ENCODE measurements at regions not wholly inside any gene's neighbourhood (a gene's known extent, or its start where the extent isn't known, plus 50 kb on each side); places are given as distances from the start of the nearest gene placed in this dataset.

GRCh38 chr5:3818624-3819023 is 223.0 kb downstream of the IRX1 start:
- H3K4me1 ChIP-seq = no peaks in the 10 kb centered on the region
- no peak for DNase-seq
- TF ChIP-seq POLR2A (IDR thresholded peaks at IDR 0.05) = no peak
- TF ChIP-seq CTCF (IDR thresholded peaks at IDR 0.05) = no peak
- 76 to 82% methylated on average over 6 of the region's 6 CpGs for WGBS, 2 donors
- H3K9me3 ChIP-seq = no peaks in the 10 kb centered on the region
- no peaks in the 10 kb centered on the region for H3K36me3 ChIP-seq
- intact Hi-C loops (cut with DNase I) = no loop called here
- H3K27me3 ChIP-seq = no peaks in the 10 kb centered on the region
- H3K4me3 ChIP-seq (replicated peaks in 1 of 3) = no peak overlapping the region
- H3K27ac ChIP-seq = no peak overlapping the region

- no peaks in the 10 kb centered on the region for H3K9me3 ChIP-seq
- DNase-seq = no peak
- H3K36me3 ChIP-seq = no peaks in the 10 kb centered on the region
- H3K4me3 ChIP-seq (replicated peaks in 1 of 3) = no peak overlapping the region
- WGBS, 2 donors = 64 to 68% methylated on average over 12 of the region's 12 CpGs
- H3K4me1 ChIP-seq = no peaks in the 10 kb centered on the region
- intact Hi-C loops (cut with DNase I) = no loop called here
- H3K27me3 ChIP-seq = no peaks in the 10 kb centered on the region
- H3K27ac ChIP-seq = no peak overlapping the region
- TF ChIP-seq CTCF (IDR thresholded peaks at IDR 0.05) = no peak
Observed at GRCh38 chr5:3825531-3826451, 230.2 kb downstream of the IRX1 start.

- intact Hi-C loops (cut with DNase I) = no loop called here
- no peak overlapping the region for H3K27ac ChIP-seq
- DNase-seq = no peak
- H3K36me3 ChIP-seq = no peaks in the 10 kb centered on the region
- H3K27me3 ChIP-seq = no peaks in the 10 kb centered on the region
- no peaks in the 10 kb centered on the region for H3K4me1 ChIP-seq
- no peak overlapping the region for H3K4me3 ChIP-seq (replicated peaks in 1 of 3)
- 52 to 59% methylated on average over 8 of the region's 8 CpGs for WGBS, 2 donors
- no peaks in the 10 kb centered on the region for H3K9me3 ChIP-seq
- TF ChIP-seq POLR2A (IDR thresholded peaks at IDR 0.05) (no peak), CTCF (IDR thresholded peaks at IDR 0.05) (no peak)
Observed at GRCh38 chr5:3827624-3828023, 232.0 kb downstream of the IRX1 start.

GRCh38 chr5:3828761-3829160 is 233.1 kb downstream of the IRX1 start:
- intact Hi-C loops (cut with DNase I) = no loop called here

More at GRCh38 chr5:3828761-3829160, 233.1 kb downstream of the IRX1 start:
- DNase-seq = no peak
- no peaks in the 10 kb centered on the region for H3K36me3 ChIP-seq
- no peak for TF ChIP-seq CTCF (IDR thresholded peaks at IDR 0.05)
- no peak for TF ChIP-seq POLR2A (IDR thresholded peaks at IDR 0.05)
- no peak overlapping the region for H3K4me3 ChIP-seq (replicated peaks in 1 of 3)
- 79 to 84% methylated on average over 4 of the region's 4 CpGs for WGBS, 2 donors
- H3K9me3 ChIP-seq = no peaks in the 10 kb centered on the region
- H3K4me1 ChIP-seq = no peaks in the 10 kb centered on the region
- no peak overlapping the region for H3K27ac ChIP-seq
- H3K27me3 ChIP-seq = no peaks in the 10 kb centered on the region

Data from thyroid gland (tissue), 4 donors.